ENCODE measurements at regions not wholly inside any gene's neighbourhood (a gene's known extent, or its start where the extent isn't known, plus 50 kb on each side); places are given as distances from the start of the nearest gene placed in this dataset.

- no peak for TF ChIP-seq MAX (IDR thresholded peaks at IDR 0.05)
- TF ChIP-seq EGR1 (IDR thresholded peaks at IDR 0.05; ENCODE audit: low read depth) = no peak
- TF ChIP-seq CBX3 (IDR thresholded peaks at IDR 0.05; ENCODE audit: low read depth) = no peak
- TF ChIP-seq SRF (IDR thresholded peaks at IDR 0.05; ENCODE audit: low read depth) = no peak
- no peak for TF ChIP-seq POLR2AphosphoS5 (IDR thresholded peaks at IDR 0.05; ENCODE audit: low read depth, low read length)
- TF ChIP-seq ELF1 (IDR thresholded peaks at IDR 0.05; ENCODE audit: borderline replicate concordance, low read depth) = no peak
- TF ChIP-seq CEBPB (IDR thresholded peaks at IDR 0.05; ENCODE audit: low read depth) = no peak
- TF ChIP-seq YY1 (IDR thresholded peaks at IDR 0.05; ENCODE audit: extremely low read depth, insufficient replicate concordance, low read depth, low read length) = no peak
- no peak for TF ChIP-seq ZBTB33 (IDR thresholded peaks at IDR 0.05; ENCODE audit: extremely low read depth, insufficient replicate concordance, low read length)
Measured at GRCh38 chr6:9999796-10000195, 415.1 kb downstream of the TFAP2A start (continued).

GRCh38 chr6:9986273-9986672, 428.6 kb downstream of the TFAP2A start:
- no peak overlapping the region for H3K4me2 ChIP-seq (ENCODE audit: low read length)
- no peak overlapping the region for H3K9ac ChIP-seq (ENCODE audit: low read length)
- no peaks in the 10 kb centered on the region for H4K20me1 ChIP-seq (ENCODE audit: insufficient read depth)
- no peaks in the 10 kb centered on the region for H3K27me3 ChIP-seq (ENCODE audit: insufficient read depth, low read length)
- no peak overlapping the region for H3K27ac ChIP-seq (ENCODE audit: low read depth, low read length)
- POLR2A ChIA-PET = no interaction called here
- CTCF ChIA-PET = no interaction called here
- ATAC-seq (no peak), DNase-seq (ENCODE audit: low read depth, low spot score) (no peak)
- H3K4me3 ChIP-seq (replicated peaks in 1 of 2; ENCODE audit: low read depth in 1 of 2, low read length in 2 of 2) = no peak overlapping the region
- H3K4me1 ChIP-seq (ENCODE audit: control insufficient read depth in 1 of 2, insufficient read depth in 2 of 2, low read length in 2 of 2) = no peaks in the 10 kb centered on the region
- intact Hi-C loops (cut with micrococcal nuclease) = no loop called here
- no TSS peak for BruUV-seq (replicated peaks)
- RAD21 ChIA-PET (ENCODE audit: low non-redundant PET in 1 of 2, low total read pairs in 2 of 2, uncharacterized antibody in 2 of 2, unreplicated experiment in 2 of 2) = no interaction called here
- no peaks in the 10 kb centered on the region for H3K9me3 ChIP-seq (ENCODE audit: control insufficient read depth in 1 of 2, insufficient read depth in 1 of 2, low read depth in 1 of 2, low read length in 2 of 2)
- H3K79me2 ChIP-seq (ENCODE audit: insufficient read depth, low read length) = no peaks in the 10 kb centered on the region
- no peak overlapping the region for H2AFZ ChIP-seq (ENCODE audit: low read depth, low read length, poor library complexity, severe bottlenecking)
- H3K36me3 ChIP-seq (ENCODE audit: control insufficient read depth in 1 of 2, insufficient read depth in 2 of 2, low read length in 2 of 2) = no peaks in the 10 kb centered on the region
- no peak for TF ChIP-seq YY1 (IDR thresholded peaks at IDR 0.05; ENCODE audit: extremely low read depth, insufficient replicate concordance, low read depth, low read length)
- no peak for TF ChIP-seq ATF3 (IDR thresholded peaks at IDR 0.05)
- TF ChIP-seq TCF7L2 (IDR thresholded peaks at IDR 0.05; ENCODE audit: borderline replicate concordance, extremely low read depth, insufficient read depth, insufficient read length) = no peak
- no peak for TF ChIP-seq POLR2AphosphoS5 (IDR thresholded peaks at IDR 0.05; ENCODE audit: low read depth, low read length)
- TF ChIP-seq EGR1 (IDR thresholded peaks at IDR 0.05; ENCODE audit: low read depth) = no peak
- TF ChIP-seq MAX (IDR thresholded peaks at IDR 0.05) = no peak
- no peak for TF ChIP-seq EZH2 (IDR thresholded peaks at IDR 0.05)
- TF ChIP-seq CTCF (IDR thresholded peaks at IDR 0.05 in 2 of 3, conservative IDR thresholded peaks at IDR 0.05 in 1 of 3; ENCODE audit: borderline replicate concordance in 1 of 3, insufficient read depth in 1 of 3, low read depth in 2 of 3, low read length in 2 of 3) = no peak
- TF ChIP-seq JUND (IDR thresholded peaks at IDR 0.05) = no peak
- no peaks in the 10 kb centered on the region for H3K9me2 ChIP-seq (ENCODE audit: insufficient read depth)
